HG02852 (cell line): ENCODE measurements at regions not wholly inside any gene's neighbourhood (a gene's known extent, or its start where the extent isn't known, plus 50 kb on each side); places are given as distances from the start of the nearest gene placed in this dataset.

Source experiments
- ATAC-seq: cut with Tn5 transposase; IDR thresholded peaks from one replicate; pipeline ENCODE4 v1.9.1; 2021; ENCODE audit warnings: mild to moderate bottlenecking, moderate library complexity; ENCODE audit not compliant: unreplicated experiment

GRCh38 chr6:3997177-3997770, 81.7 kb downstream of the FAM217A start:
- no peak for ATAC-seq

GRCh38 chr6:3999800-4000661, 78.9 kb downstream of the FAM217A start:
- ATAC-seq = no peak

- no peak for ATAC-seq
Observed at GRCh38 chr6:4004249-4004648, 74.7 kb downstream of the FAM217A start.

GRCh38 chr6:4008324-4009047, 70.5 kb downstream of the FAM217A start:
- ATAC-seq = no peak

- no peak for ATAC-seq
Observed at GRCh38 chr6:4009486-4009885, 69.5 kb downstream of the FAM217A start.

GRCh38 chr6:4010048-4010447, 68.9 kb downstream of the FAM217A start:
- ATAC-seq = no peak

GRCh38 chr6:4010689-4011090, 68.2 kb downstream of the FAM217A start:
- no peak for ATAC-seq

- no peak for ATAC-seq
Observed at GRCh38 chr6:4012826-4013225, 66.1 kb downstream of the FAM217A start.

GRCh38 chr6:4017058-4017739, 61.7 kb downstream of the FAM217A start:
- ATAC-seq = no peak

GRCh38 chr6:4017834-4018170, 61.1 kb downstream of the FAM217A start:
- no peak for ATAC-seq

- peak; percentile 53 for ATAC-seq
Observed at GRCh38 chr6:4018171-4018923, 60.6 kb downstream of the FAM217A start.
